ENCODE measurements at regions not wholly inside any gene's neighbourhood (a gene's known extent, or its start where the extent isn't known, plus 50 kb on each side); places are given as distances from the start of the nearest gene placed in this dataset.

DNA sequence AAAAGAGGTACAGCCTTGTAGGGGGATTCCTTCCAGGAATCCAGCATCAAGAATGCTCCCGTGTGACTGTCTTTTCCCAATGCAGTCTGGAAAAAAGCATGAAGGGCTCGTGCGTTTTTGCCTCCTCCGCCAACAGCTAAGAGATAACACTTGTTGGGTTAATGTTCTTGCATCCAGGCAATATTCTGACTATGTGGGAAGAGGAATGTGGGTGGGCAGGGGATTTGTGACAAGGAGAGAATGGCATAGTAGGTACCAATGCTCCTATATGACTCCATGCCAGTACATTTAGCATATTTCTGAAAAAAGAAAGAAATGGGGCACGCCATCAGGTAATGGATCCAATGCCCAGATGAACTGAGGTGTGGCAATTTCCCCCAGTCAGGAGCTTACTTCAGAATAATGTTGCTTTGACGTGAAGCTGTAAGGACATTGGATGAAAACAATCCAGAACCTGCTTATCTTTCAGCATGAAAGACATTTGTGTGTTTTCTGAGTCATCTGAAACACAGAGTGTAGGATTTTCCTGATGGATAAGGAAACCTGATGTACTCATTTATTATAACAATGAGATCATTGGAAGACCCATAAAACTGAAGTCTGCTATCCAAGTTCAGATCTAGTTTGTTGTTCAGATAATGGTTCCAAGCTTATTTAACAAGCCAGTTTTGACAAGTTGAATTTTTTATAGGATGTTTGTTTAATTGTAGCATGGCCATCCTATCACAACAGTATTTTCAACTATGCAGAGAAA lies 105.5 kb downstream of the LYPLAL1 start:
- no peak for ATAC-seq
- Mint-ChIP-seq H3K4me1 (no peaks in the 10 kb centered on the region), H3K4me3 (no peak overlapping the region), H3K9me3 (no peaks in the 10 kb centered on the region), H3K36me3 (no peaks in the 10 kb centered on the region), H3K27ac (no peak overlapping the region), H3K27me3 (ENCODE audit: low read depth) (no peaks in the 10 kb centered on the region)
- ChIA-PET CTCF (no interaction called here), POLR2A (no interaction called here)
- no peak for DNase-seq (ENCODE audit: low spot score)
- TF ChIP-seq TEAD4 (CRISPR knock-in tag; IDR thresholded peaks at IDR 0.05) (no peak), RELA (CRISPR knock-in tag; IDR thresholded peaks at IDR 0.05; ENCODE audit: borderline replicate concordance) (no peak), E2F1 (CRISPR knock-in tag; IDR thresholded peaks at IDR 0.05) (no peak), NR1H2 (CRISPR knock-in tag; IDR thresholded peaks at IDR 0.05) (no peak), PRRX2 (CRISPR knock-in tag; IDR thresholded peaks at IDR 0.05) (no peak), ATF1 (CRISPR knock-in tag; IDR thresholded peaks at IDR 0.05) (no peak), EMX1 (CRISPR knock-in tag; IDR thresholded peaks at IDR 0.05) (no peak), IRF2 (CRISPR knock-in tag; IDR thresholded peaks at IDR 0.05; ENCODE audit: borderline replicate concordance, low read depth) (no peak), JUN (CRISPR knock-in tag; IDR thresholded peaks at IDR 0.05) (no peak), ZNF121 (CRISPR knock-in tag; IDR thresholded peaks at IDR 0.05) (no peak), ELF4 (CRISPR knock-in tag; IDR thresholded peaks at IDR 0.05; ENCODE audit: low read depth) (no peak), JAZF1 (CRISPR knock-in tag; IDR thresholded peaks at IDR 0.05) (no peak), HMGA2 (CRISPR knock-in tag; IDR thresholded peaks at IDR 0.05) (no peak), SP1 (CRISPR knock-in tag; conservative IDR thresholded peaks at IDR 0.05) (no peak), NFATC4 (CRISPR knock-in tag; IDR thresholded peaks at IDR 0.05) (no peak), SOX15 (CRISPR knock-in tag; IDR thresholded peaks at IDR 0.05) (no peak)
- TF ChIP-seq, protein P1, sequence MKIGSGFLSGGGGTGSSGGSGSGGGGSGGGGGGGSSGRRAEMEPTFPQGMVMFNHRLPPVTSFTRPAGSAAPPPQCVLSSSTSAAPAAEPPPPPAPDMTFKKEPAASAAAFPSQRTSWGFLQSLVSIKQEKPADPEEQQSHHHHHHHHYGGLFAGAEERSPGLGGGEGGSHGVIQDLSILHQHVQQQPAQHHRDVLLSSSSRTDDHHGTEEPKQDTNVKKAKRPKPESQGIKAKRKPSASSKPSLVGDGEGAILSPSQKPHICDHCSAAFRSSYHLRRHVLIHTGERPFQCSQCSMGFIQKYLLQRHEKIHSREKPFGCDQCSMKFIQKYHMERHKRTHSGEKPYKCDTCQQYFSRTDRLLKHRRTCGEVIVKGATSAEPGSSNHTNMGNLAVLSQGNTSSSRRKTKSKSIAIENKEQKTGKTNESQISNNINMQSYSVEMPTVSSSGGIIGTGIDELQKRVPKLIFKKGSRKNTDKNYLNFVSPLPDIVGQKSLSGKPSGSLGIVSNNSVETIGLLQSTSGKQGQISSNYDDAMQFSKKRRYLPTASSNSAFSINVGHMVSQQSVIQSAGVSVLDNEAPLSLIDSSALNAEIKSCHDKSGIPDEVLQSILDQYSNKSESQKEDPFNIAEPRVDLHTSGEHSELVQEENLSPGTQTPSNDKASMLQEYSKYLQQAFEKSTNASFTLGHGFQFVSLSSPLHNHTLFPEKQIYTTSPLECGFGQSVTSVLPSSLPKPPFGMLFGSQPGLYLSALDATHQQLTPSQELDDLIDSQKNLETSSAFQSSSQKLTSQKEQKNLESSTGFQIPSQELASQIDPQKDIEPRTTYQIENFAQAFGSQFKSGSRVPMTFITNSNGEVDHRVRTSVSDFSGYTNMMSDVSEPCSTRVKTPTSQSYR (CRISPR knock-in tag; IDR thresholded peaks at IDR 0.05) = no peak
- TF ChIP-seq, protein P2, sequence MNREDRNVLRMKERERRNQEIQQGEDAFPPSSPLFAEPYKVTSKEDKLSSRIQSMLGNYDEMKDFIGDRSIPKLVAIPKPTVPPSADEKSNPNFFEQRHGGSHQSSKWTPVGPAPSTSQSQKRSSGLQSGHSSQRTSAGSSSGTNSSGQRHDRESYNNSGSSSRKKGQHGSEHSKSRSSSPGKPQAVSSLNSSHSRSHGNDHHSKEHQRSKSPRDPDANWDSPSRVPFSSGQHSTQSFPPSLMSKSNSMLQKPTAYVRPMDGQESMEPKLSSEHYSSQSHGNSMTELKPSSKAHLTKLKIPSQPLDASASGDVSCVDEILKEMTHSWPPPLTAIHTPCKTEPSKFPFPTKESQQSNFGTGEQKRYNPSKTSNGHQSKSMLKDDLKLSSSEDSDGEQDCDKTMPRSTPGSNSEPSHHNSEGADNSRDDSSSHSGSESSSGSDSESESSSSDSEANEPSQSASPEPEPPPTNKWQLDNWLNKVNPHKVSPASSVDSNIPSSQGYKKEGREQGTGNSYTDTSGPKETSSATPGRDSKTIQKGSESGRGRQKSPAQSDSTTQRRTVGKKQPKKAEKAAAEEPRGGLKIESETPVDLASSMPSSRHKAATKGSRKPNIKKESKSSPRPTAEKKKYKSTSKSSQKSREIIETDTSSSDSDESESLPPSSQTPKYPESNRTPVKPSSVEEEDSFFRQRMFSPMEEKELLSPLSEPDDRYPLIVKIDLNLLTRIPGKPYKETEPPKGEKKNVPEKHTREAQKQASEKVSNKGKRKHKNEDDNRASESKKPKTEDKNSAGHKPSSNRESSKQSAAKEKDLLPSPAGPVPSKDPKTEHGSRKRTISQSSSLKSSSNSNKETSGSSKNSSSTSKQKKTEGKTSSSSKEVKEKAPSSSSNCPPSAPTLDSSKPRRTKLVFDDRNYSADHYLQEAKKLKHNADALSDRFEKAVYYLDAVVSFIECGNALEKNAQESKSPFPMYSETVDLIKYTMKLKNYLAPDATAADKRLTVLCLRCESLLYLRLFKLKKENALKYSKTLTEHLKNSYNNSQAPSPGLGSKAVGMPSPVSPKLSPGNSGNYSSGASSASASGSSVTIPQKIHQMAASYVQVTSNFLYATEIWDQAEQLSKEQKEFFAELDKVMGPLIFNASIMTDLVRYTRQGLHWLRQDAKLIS (CRISPR knock-in tag; IDR thresholded peaks at IDR 0.05; ENCODE audit: borderline replicate concordance) = no peak

DNA sequence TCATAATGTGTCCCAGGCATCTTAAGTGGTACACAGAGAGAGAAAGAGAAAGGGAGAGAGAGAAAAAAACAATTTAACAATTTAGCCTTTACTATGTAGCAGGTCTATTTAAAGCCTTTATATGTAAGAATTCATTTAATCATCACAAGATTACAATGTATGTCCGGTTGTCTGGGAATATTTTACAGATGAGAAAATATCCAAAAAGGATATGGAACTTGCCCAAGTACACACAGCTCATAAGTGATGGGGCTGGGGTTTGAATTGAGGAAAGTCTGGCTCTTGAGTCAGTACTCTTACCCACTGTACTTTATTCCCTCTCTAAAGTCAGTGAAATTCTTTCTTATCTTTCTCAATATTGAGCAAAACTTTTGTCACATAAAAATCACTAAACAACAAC lies 104.6 kb downstream of the LYPLAL1 start:
- H3K27ac Mint-ChIP-seq = no peak overlapping the region
- H3K36me3 Mint-ChIP-seq = no peaks in the 10 kb centered on the region
- POLR2A ChIA-PET = no interaction called here
- no peak for TF ChIP-seq NFYB (CRISPR knock-in tag; conservative IDR thresholded peaks at IDR 0.05; ENCODE audit: low read depth)
- TF ChIP-seq ZNF232 (CRISPR knock-in tag; IDR thresholded peaks at IDR 0.05) = no peak
- no peak for TF ChIP-seq EMX1 (CRISPR knock-in tag; IDR thresholded peaks at IDR 0.05)
- no peak for TF ChIP-seq HMGXB4 (CRISPR knock-in tag; IDR thresholded peaks at IDR 0.05)
- TF ChIP-seq ZNF138 (CRISPR knock-in tag; conservative IDR thresholded peaks at IDR 0.05) = no peak
- no peak for TF ChIP-seq CREM (CRISPR knock-in tag; IDR thresholded peaks at IDR 0.05)
- TF ChIP-seq E2F1 (CRISPR knock-in tag; IDR thresholded peaks at IDR 0.05) = no peak
- TF ChIP-seq, protein P3, sequence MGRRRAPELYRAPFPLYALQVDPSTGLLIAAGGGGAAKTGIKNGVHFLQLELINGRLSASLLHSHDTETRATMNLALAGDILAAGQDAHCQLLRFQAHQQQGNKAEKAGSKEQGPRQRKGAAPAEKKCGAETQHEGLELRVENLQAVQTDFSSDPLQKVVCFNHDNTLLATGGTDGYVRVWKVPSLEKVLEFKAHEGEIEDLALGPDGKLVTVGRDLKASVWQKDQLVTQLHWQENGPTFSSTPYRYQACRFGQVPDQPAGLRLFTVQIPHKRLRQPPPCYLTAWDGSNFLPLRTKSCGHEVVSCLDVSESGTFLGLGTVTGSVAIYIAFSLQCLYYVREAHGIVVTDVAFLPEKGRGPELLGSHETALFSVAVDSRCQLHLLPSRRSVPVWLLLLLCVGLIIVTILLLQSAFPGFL (CRISPR knock-in tag; IDR thresholded peaks at IDR 0.05; ENCODE audit: borderline replicate concordance) = no peak
- no peaks in the 10 kb centered on the region for H3K9me3 Mint-ChIP-seq
- H3K4me3 Mint-ChIP-seq = no peak overlapping the region
- no peaks in the 10 kb centered on the region for H3K4me1 Mint-ChIP-seq
- DNase-seq (ENCODE audit: low spot score) = no peak
- ATAC-seq = no peak
- H3K27me3 Mint-ChIP-seq (ENCODE audit: low read depth) = no peaks in the 10 kb centered on the region
- CTCF ChIA-PET = no interaction called here
